HG03521 (cell line): ENCODE measurements at regions not wholly inside any gene's neighbourhood (a gene's known extent, or its start where the extent isn't known, plus 50 kb on each side); places are given as distances from the start of the nearest gene placed in this dataset.
A peak's percentile ranks its signal among the peaks of the same experiment; 100 is the strongest.

ENCODE experiments used
- ATAC-seq: cut with Tn5 transposase; IDR thresholded peaks from one replicate; pipeline ENCODE4 v1.9.1; 2021; ENCODE audit warnings: mild to moderate bottlenecking, moderate library complexity; ENCODE audit not compliant: unreplicated experiment

DNA sequence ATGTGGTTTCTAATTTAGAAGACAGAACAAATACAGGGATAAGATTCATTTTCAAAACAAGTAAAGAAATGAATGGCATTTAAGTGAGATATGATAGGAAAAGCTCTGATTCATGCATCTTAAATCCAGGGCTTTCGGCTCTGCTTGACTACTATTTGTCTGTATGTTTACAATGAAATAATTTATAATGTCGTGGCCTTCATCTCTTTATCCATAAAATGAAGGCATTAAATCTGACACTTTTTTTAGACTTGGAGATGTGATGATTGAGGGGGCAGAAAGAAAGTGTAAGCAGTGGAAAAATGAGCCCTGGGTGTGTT lies 115.7 kb upstream of the KIT start:
- ATAC-seq = no peak

DNA sequence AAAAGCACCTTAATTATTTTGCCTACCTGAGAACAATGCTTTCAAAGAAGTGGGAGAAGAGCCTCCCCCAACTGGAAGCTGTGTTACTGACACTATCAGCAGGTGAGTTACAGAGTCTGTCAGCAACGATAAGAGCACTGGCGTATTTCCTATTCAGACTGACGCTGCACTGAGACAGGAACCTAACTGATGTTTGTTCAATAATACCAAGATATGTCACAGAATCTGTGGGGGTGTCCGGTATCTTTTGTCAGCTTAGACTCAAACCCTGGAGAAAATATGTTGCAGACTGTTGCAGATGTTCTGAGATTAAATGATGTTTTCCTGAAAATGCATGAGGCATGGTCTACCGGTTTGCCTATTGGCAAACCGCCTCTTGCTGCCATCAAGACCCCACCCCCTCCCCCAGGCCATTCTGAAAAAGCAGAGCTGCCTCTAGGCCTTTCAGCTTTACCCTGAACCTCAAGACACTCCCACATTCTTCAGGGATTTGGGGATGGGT lies 115.2 kb upstream of the KIT start:
- no peak for ATAC-seq

DNA sequence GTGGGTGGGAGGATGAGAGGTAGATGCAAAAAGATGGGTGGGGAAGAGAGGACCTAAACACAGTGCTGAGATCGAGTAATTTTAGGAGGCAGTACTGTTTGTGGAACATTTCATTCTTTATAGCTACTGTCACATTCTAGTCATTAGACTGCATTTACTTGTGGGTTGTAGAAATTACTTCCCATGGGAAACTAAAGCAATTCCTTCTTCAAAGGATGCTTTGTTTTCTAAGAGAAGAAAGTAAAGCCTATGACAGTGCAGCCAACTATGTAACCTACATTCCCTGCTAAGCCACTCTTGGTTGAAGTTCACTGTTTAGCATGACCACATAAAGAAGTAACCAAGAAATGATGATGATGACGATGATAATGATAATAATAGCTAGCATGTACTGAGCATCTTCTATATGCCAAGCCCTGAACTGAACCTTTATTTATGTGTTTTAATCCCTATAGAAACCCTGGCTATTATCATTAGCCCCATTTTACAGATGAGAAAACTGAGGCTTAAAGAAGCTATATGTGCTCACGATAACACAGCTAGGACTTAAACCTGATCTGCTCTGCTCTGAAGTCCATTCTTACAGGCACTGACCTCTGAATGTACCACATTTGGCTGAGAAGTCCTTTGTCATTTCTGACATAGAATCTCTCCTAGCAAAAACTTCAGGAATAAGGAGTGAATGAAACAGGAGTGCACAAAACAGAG lies 114.5 kb upstream of the KIT start:
- ATAC-seq = no peak

DNA sequence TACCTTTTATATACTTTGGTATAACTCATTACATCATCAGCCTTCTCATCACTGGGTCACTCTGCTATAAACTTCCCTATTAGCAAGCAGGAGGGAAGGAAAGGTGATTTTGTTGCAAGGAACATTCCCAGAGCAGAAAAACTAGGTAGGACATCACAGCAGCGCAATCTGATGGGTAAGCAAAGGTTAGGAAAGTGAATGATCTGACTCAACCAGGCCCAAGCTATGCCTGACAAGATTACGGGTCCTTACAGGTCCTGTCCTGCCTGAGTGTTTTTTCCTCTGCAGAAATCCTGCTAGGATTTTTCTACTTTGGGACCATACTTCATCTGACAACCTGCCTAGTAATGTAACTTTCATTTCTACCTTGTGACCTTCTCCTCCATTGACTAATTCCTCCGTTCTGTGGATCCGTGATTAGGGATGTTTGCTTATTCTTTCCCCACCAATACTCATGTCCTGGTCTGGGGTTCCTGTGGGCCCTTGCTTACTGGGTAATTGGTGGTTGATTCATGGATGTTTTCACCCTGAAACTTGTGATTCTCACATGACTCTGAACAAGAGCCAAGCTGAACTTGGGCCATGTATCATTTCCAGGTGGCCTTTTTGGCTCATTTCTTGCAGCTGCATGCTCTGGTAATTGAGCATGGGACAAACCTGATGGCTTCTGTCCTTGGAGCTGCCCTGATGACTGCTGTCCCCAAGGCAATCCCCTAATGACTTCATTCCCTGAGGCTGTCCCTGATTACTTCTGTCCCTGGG lies 111.9 kb upstream of the KIT start:
- no peak for ATAC-seq

DNA sequence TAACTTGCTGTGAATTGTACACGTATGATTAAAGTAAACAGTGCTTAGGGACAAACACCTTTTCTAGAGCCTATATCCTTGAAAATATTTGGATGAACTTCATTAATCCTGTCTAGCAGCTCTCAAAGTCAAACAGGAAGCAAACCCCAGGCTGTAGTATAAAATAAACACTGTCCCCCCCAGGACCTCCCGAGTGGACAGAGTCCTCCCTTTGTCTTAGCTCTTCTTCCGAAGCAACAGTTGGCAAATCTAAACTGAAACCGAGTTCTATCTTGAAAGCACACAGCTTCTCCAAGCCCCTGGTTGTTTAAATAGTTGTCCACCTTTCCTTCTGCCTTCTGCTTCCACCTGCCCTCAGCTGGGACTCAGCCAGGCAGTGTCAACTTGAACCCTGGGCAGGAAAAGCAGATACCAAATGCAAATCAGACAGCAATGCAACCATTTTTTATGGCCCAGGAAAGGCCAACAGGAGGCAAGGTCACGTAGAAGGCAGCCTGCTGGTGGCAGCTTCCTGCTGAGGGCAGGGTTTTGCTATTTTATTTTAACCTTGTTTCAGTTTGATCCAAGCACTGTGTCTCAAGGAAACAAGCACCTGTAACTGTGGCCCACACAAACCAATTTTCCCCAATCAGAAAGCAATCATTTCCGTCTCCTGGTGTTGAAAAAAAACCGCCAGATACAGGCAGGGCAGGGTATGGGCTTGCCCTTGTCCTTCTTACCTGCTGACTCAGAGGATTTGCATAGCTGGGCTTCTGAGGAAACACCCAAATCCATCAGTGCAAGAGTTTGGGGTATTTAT lies 110.3 kb upstream of the KIT start:
- peak; percentile 55 for ATAC-seq

DNA sequence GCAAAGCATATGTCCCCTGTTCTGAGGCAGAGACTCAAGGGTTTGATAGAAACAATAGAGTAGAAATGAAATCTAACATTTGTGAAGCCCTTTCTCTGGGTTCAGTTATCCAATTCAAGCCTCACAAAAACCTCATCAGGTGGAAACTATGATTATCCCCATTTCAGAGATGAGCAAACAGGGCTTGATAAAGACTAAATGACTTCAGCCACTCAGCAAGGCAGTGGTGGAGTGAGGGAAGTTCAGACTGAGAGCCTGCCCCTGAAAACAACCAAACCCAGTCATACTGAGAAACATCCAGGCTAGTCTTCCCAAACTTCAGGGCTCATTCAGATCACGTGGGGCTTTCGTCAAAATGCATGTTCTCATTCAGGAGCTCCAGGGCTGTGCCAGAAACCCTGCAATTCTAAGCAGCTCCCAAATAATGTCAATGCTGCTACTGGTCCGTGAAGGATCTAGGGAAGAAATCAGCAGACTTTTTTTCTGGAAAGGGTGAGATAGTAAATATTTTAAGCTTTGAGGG lies 109.6 kb upstream of the KIT start:
- ATAC-seq = peak; percentile 27

DNA sequence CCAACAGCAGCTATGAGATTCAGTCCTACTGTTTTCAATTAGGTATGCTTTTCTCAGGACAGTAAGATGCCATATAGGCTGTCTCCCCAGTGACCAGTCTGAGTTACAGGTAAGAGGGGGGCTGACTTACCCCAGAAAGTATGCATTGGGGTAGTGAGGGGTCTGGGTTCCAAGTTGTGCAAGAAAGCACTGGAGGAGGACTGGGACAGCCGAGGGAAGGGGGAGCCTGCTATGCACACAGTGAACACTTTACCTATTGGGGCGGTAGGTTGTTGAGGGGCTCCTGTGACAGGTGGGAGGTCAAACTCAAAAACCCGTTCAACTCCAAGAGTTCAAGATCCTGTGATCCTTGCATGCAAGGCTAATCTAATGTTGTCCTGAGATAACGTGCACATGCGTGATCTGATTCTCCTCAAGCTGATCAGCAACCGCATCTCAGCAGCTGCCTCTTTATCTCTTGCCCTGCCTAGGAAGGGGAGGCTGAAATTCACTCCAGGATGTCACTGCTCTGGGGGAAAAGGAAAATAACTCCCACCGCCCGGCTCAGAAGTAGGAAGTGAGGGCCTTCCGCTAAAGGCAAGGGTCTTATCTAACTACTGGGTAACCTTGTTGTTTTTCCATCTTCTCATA lies 108.8 kb upstream of the KIT start:
- ATAC-seq = no peak

DNA sequence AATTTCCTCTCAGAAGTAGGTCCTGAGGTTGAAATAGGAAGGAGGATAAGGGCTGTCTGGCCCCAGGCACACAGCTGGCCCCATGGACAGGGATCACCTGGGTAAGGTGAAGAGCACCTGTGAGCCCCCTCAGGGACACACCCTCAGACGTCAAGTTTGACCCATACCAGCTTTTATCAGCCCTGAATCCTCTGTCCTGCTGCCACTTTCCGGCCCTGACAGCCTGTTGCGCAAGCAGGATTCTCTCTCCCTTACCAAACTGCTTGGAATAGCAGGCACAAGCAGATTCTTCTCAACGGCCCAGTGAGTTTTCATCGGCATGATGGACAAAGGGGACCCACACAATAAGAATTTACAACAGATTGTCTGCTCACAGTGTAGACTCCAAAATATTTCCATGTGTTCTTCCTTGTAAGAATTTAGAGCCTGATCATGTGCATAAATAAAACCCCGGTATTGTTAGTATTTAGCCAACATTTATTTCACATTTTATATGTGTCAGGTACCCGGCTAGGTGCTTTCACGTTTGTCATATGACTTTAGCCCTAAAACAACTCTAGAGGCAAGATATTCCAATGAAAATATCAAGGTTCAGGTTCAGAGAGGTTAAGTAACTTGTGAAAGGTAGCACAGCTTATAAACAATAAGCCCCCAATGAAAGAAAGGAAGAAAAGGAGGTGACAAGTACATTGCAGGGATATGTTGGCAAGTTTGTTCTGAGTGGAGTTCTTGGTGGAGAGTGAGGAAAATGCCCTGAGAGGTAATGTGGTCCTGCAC lies 107.2 kb upstream of the KIT start:
- no peak for ATAC-seq

DNA sequence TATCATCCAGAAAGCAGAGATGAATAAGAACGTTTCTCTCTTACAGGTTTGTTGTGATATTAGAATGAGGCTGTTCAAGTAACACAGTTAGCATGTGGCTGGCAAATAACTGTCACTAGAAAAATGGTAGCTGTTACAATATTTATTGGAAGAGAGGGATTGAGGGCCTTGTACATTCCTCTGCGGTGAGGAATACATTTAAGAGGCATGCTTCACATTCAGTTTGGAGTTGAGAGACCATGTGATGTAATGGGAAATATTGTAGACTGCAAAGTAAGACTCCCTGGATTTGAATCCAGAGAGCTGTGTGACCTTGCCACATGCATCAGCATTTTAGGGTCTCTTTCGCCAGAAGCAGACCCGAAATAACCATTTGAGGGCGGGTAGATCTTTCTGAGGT lies 104.8 kb upstream of the KIT start:
- ATAC-seq = no peak

DNA sequence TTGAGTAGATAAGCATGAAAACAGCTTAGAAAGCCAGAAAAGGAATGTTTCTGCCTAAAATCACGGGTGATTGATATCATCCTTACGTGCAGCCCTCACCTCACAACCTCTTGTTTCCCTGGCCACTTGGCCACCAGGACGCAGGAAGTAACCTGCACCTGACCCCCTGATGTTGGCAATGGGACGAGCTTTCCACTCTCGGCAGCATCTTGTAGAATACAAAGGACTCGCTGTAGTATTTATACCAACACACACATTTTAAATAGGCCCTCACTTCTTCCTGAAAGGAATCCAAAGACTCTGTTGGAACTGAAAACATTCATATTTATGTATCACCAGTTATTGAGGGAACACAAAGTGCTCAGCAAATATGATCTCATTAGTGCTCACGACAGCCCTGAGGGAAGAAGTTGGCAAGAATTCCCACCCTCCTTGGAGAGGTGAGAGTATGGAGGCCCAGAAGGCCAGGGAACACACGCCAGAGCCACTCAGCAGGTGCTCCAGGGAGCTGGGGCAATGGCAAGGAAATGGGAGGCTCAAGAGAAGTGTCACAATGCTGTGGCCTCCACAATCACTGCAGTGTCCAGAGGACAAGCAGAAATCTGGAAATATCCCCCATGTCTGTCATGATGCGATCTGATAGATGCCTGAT lies 103.3 kb upstream of the KIT start:
- no peak for ATAC-seq

DNA sequence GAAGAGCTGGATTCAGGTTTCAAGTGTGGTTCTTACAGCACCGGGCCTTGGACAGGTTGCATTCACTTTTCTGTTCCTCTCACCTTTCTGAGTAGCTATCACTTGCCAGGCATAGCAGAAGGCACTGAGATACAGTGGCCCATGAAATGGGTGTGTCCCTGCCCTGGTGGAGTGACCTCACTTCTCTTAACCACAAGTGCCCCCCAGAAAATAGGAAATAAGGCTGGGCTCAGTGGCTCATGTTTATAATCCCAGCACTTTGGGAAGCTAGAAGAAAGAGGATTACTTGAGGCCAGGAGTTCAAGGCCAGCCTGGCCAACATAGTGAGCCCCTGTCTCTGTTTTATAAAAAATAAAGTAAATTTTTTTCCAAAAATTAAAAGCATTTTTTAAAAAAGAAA lies 101.7 kb upstream of the KIT start:
- no peak for ATAC-seq

DNA sequence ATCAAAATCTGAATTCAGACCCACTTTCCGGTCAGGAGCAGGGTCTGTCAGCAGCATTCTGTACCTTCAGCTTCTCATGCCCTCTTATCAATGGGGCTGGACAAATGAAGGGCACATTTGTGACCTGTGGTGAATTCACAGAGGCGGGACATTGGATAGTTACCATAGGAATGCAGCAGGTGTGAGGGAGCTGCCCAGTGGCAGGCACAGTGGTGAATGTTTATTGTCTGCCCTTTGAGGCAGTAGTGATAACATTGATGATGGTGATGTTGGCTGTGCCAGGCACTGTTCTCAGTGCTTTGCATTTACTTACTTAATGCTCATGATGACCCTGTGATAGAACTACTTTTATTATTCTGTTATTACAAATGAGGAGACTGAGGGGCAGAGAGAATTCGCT lies 101.2 kb upstream of the KIT start:
- ATAC-seq = no peak

DNA sequence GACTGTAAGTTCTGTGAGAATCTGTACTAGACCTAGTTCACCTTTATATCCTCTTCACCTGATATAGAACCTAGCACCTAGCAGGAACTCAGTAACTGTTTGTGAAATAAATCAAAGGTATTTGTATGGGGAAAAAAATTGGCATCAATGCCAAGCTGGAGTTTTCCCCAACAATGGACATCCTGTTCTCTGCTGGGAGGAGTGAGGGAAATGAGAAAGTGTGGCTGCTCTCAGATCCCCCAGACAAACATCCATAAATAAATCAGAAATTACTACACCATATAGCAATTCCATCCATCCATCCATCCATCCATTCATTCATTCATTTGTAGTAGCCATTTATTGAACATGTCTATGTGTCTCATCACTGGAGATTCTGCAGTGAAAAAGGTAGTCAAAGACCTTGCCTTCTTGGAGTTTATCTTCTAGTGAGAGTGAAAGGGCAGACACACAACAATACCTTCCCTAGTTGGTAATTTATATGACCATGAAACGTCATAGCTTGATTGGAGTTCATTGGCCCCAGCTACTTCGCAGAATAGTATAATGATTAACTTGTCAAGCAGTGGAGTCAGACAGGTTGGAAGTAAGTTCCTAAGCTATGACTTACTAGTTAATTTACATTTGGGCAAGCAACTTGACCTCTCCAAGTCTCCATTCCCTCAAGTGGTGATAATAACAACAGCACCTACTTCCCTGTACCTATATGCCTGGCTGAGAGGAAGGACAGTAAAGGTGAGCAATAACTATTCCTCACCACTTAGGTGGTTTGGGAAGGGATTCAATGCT lies 98.7 kb upstream of the KIT start:
- no peak for ATAC-seq

DNA sequence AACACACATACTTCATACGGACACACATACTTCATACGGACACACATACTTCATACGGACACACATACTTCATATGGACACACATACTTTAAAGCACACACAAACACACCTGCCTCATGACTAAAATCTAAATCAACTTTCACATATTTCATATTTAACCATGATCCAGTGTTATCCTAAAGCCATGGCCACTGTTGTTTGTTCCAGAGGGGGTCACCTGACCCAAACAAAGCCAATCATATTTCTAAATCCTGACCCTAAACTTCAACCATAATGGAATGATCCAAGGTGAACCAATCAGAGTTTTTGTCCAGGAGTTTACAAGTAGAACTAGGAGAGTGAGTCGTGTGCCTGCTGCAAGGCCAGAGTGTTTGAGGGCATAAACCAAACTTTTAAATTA lies 97.2 kb upstream of the KIT start:
- ATAC-seq = no peak

DNA sequence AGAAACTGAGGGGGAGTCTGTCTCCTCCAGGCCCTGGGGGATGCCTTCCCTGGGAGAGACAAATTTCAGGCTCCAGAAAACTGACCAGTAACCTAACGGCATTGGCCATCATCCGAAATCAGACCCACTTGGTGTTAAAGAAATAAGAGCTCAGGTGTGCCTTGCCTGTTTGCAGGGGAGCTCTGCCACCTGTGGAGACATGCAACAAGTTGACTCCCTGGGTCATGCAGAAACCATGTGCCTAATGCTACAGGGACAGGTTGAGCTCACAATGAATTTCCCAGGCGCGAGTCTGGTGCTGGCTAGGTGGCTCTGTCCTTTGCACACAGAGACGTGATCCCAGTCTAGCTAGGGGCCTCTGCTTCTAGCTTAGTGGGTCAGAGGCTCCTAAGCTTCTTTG lies 95.8 kb upstream of the KIT start:
- ATAC-seq = no peak

DNA sequence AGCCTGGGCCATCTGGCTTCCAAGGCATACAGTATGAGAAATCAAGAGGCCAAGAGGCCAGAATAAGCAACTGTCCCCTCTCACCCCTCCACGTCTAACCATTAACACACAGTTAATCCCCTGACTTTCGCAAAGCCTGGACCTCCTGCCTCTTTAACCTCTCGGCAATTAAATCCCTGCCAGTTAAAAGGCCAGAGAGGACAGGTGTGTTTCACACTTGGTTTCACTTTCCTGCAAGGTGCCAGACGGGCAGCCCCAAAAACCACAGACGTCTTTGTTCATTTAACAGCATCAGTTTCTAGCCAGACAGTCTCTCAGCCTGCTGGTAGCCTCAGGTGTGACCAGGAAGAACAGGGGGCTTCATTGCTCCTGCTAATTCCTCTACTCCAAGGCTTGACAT lies 91.1 kb upstream of the KIT start:
- ATAC-seq = no peak

DNA sequence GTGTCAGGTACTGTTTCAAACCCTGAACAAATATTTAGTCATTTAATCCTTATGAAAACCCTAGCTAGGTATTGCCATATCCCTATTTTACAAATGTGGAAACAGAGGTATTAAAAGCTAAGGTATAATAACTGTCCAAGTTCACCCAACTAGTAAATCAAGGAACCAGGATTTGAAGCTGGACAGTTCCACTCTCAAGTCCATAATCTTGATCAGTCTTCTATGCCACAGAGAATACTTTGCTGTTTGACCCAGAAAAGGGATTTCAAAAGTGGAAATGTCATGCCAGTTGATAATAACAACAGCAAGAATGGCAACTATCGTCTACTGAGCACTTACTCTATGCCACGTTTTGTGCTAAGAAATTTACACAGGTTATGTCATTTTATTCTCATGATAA lies 90.4 kb upstream of the KIT start:
- no peak for ATAC-seq

DNA sequence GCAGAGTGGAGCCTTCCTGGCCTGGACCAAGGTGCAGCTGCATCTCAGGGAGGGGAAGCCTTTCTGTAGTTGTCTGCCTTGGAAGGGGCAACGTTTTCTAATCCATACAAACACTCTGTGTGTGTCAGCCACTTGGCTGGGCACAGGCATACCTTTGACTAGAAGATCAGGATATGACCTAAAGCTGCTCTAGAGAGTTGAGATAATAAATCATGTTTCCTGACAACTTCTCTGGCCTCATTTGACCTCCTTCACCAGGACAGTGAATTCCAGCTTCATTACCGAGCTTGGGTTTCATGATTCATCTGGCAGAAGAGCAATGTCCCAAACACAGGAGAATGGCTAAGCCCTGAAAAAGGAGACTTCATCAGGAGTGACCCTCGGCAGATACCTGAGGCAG lies 89.6 kb upstream of the KIT start:
- no peak for ATAC-seq

DNA sequence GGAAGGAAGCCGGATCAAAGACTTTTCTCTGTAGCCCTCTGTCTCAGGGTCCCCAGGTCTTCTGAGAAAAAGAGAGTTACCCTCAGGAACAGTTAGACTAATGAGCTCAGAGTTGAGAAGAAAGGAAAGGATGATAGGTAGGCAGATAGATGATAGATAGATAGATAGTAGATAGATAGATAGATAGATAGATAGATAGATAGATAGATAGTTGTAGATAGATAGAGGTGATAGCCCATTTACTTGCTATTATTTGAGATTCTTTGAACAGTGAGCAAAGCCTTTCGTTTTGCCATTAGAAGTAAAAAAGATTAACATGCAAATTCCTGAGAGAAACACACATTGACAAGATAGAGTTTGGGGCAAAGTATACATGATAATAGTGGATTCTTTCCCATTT lies 86.9 kb upstream of the KIT start:
- ATAC-seq = no peak
